Fibroblast of villous mesenchyme (primary cell): ENCODE measurements at regions not wholly inside any gene's neighbourhood (a gene's known extent, or its start where the extent isn't known, plus 50 kb on each side); places are given as distances from the start of the nearest gene placed in this dataset.

ENCODE experiments used
- DNase-seq: peaks from one replicate; pipeline ENCODE4 v3.0.0-alpha.2; 2010; ENCODE audit warnings: low read depth
- H3K4me3 ChIP-seq: 2 replicates; pipeline ENCODE4 v1.5.1; 2011; ENCODE audit warnings: low read depth, mild to moderate bottlenecking, low read length
- CTCF ChIP-seq: IDR thresholded peaks from 2 replicates; pipeline ENCODE4 v1.5.1; 2012; ENCODE audit warnings: low read depth, mild to moderate bottlenecking, low read length; ENCODE audit not compliant: insufficient read depth

- DNase-seq = peak; percentile 55
- no peak overlapping the region for H3K4me3 ChIP-seq
- no peak for TF ChIP-seq CTCF
Measured at GRCh38 chr14:103225476-103225875, 102.2 kb downstream of the TNFAIP2 start.

GRCh38 chr14:103227094-103227768 lies 104.0 kb downstream of the TNFAIP2 start:
- no peak overlapping the region for H3K4me3 ChIP-seq
- no peak for DNase-seq
- TF ChIP-seq CTCF = no peak

- TF ChIP-seq CTCF = no peak
- no peak for DNase-seq
- no peak overlapping the region for H3K4me3 ChIP-seq
Measured at GRCh38 chr14:103228076-103228806, 105.0 kb downstream of the TNFAIP2 start.

GRCh38 chr14:103228866-103229265 lies 105.2 kb upstream of the EIF5 start:
- DNase-seq = no peak
- TF ChIP-seq CTCF = no peak

GRCh38 chr14:103230021-103230420 lies 104.0 kb upstream of the EIF5 start:
- DNase-seq = no peak
- TF ChIP-seq CTCF = no peak
- H3K4me3 ChIP-seq = no peak overlapping the region

More at GRCh38 chr14:103228866-103229265, 105.2 kb upstream of the EIF5 start:
- no peak overlapping the region for H3K4me3 ChIP-seq

- TF ChIP-seq CTCF = no peak
- no peak for DNase-seq
- no peak overlapping the region for H3K4me3 ChIP-seq
Measured at GRCh38 chr14:103230658-103231334, 103.2 kb upstream of the EIF5 start.
